GM23248 (cell line): ENCODE measurements at regions not wholly inside any gene's neighbourhood (a gene's known extent, or its start where the extent isn't known, plus 50 kb on each side); places are given as distances from the start of the nearest gene placed in this dataset.

Source experiments
- EZH2 ChIP-seq: fragments of 200-600 bp; sonication (generic); IDR thresholded peaks from 2 replicates; pipeline ENCODE4 v1.6.1; 2018; ENCODE audit warnings: antibody characterized with exemption, mild to moderate bottlenecking; ENCODE audit not compliant: insufficient read depth, poor library complexity, severe bottlenecking
- EZH2phosphoT487 ChIP-seq: fragments of 200-600 bp; sonication (generic); IDR thresholded peaks from 2 replicates; pipeline ENCODE4 v1.6.1; 2018; ENCODE audit warnings: antibody characterized with exemption, moderate library complexity, mild to moderate bottlenecking, low read depth; ENCODE audit not compliant: insufficient read depth

DNA sequence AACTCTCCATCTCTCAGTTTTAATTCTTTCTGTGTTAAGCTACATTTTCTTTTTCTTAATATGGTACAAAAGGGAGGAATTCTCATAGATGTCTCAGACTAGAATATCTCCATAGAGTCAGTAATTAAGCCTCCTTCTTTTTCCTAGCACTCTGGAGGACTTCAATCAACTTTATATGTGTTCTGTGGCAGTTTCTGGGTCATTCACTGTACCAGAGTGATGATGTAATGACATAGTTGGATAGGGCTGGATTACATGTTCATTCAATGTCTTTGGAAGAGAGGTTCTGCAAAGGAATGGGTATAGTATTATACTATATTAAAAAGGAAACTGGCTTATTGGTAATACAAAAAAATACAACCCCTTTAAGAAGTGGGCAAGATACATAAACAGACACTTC lies 318.3 kb upstream of the OPRM1 start:
- TF ChIP-seq EZH2 (no peak), EZH2phosphoT487 (no peak)
